Fibroblast of gingiva (primary cell): ENCODE measurements at regions not wholly inside any gene's neighbourhood (a gene's known extent, or its start where the extent isn't known, plus 50 kb on each side); places are given as distances from the start of the nearest gene placed in this dataset.
"Not testable (repeated sequence)": the region's sequence is repeated elsewhere in the genome, so short reads cannot be mapped to it uniquely, and the experiment has no call there.

Experiments
- DNase-seq: peaks from one replicate; pipeline ENCODE4 v3.0.0-alpha.2; 2011; ENCODE audit warnings: low read depth

DNA sequence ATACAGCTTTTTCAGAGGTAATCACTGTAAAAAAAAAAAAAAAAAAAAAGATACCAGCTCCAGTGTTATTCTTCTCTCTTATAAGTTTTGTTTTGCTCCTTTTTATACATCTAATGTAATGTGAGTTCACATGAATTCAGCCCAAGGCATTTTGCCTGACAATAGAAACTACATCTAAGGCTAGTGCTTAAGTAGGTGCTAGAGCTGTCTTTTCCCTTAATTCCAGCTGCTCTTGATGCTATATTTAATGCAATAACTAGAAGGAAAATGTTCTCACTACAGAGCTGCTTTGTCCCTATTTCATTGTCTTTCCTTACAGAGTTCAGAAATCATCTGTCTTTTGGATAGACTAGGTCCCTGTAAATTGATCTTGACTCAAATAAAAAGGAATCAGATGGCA is 150.1 kb downstream of the NAA11 start:
- no peak for DNase-seq

DNA sequence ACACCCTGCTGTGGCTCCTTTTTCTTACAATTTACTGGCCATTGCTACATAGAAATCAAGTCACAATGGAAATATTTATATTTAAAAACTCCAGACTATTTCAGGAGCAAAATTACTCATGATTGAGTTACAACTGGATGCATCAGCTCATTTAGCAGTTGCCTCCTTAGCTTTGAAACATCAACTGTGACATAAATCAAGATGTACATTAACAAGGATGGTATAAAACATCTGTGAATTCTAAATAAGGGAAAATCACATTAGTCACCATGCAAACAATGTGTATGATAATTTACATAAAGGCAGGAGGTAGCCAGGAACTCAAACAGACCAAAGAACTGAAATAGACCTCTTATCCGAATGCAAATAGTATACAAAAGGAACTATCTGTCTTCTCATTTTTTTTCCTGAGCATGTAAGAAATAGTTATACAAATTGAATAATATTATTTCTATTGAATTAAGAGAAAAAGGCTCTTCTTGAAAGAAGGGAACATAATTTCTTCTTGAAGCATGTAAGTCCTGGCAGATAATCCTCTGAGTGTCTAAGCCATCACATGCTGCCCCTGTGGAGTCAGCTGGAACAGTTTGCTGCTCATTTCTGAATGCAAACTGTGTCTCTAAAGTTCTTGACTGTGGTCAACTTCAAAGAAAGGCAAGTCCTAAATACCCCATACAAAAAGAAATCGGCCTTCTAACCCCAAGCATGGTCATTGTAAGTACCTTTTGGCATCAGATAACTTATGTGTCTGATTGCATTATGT is 151.2 kb downstream of the NAA11 start:
- DNase-seq = no peak

DNA sequence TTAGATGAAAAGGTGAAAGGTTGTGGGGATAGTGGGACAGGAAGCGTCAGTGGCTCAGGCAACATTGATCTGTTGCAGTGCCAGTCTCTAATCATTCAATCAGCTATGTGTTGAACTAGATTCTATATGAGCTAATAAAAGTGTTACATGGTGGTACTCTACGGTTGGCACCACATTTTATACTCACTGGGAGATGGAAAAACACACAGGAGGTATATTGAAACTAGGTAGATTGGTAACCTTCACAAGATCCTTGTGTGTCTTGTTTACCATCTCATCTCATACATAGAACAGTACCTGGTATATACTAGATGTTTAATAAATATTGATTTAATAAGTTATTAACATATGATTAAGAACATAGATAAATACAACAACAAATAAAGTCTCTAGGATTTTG is 152.7 kb downstream of the NAA11 start:
- DNase-seq = no peak

- DNase-seq = no peak
Observed at GRCh38 chr4:79170077-79170476, 155.8 kb downstream of the NAA11 start.

DNA sequence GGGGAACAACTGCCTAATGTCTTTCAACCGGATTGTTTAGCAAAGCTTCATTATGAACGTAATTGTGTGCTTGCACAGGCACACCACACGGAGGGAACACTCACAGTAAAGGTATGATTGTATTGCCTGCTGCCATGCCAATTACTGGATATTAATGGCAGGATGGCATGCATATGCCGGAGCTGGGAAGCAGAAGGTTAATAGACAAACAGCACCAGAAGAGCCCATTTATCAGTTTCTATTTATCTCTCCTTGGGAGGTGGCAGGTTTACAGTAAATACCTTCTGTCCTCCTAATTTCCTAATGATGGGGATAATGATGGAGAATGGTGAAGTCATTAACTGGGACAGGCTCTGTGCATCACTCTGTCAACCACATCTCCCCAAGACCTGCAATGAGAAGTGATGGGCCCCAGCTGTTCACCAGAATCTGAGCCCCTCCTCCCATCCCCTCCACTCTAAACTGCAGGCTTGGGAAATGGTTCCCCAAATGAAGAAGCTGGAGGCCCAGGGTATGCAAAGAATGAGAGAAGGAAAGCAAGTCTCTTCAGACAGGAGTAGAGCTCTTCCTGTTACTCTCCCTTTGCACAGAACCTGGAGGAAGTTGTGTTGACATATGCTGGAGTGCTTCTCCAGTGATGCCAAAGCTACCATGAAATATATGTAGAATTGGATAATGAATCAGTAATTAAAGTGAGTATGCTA is 160.8 kb downstream of the NAA11 start:
- DNase-seq = no peak

- DNase-seq = no peak
Observed at GRCh38 chr4:79163981-79164490, 161.8 kb downstream of the NAA11 start.

GRCh38 chr4:79160962-79161361 is 164.9 kb downstream of the NAA11 start:
- DNase-seq = no peak

- DNase-seq = not testable (repeated sequence)
Observed at GRCh38 chr4:79158705-79159104, 167.2 kb downstream of the NAA11 start.

DNA sequence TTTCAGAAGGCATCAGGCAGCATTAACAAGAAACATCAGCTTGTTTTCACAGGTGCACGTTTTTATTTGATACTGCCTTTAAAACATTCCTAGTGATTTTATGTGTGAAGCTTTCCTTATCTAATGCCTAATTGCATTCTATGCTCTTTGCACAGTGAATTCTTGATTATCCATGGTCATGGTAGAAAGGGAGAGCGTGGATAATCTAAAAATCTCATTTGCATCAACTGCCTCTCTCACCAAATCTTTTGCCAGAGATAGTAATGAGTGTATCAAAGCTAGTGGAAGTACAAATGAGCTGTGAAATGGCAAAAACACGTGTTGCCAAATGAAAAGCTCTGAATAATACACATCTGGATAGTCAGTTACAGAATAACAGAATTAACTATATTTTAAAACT is 170.5 kb downstream of the NAA11 start:
- DNase-seq = no peak

- DNase-seq = no peak
Observed at GRCh38 chr4:79150820-79151416, 174.9 kb downstream of the NAA11 start.

GRCh38 chr4:79148369-79148768 is 177.5 kb downstream of the NAA11 start:
- DNase-seq = no peak

- no peak for DNase-seq
Observed at GRCh38 chr4:79147251-79147650, 178.6 kb downstream of the NAA11 start.

DNA sequence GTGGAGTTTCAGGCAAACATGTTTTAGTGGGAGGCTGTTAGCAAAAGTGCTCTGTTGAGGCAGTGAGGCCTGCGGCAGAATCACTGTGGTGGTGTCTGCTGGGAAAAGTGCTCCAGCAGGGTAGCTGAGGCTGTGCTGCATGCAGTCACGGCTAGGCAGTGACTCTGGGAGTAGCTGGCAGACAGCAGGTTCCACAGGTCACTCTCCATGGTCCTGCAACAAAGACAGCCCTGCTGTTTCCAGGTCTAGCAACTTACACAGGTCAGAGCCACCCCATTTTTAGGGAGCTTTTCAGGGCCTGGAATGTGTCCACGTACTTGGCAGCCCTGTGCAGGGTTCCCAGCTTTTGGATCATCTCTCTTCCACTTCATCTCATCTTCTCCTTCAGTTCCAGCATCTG is 184.3 kb downstream of the NAA11 start:
- peak; percentile 5 for DNase-seq

- DNase-seq = no peak
Observed at GRCh38 chr4:79134767-79135166, 191.1 kb downstream of the NAA11 start.

DNA sequence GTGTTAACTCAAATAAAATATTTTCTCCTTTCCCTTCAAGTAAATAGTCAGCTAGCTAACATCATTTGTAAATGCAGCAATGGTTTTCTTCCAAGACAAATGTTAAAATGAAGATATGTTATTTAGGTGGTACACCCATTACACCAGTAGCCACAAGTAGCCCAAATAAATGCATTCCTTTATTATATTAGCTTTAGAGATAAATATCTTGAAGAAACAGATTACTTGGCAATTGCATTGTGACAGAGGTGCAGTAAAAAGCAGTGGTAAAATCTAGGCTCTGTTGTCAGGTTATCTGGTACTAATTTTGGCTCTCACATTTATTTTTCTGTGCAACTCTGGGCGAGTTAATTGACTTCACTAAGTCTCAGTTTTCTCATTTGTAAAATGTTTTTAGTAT is 193.0 kb downstream of the NAA11 start:
- no peak for DNase-seq

DNA sequence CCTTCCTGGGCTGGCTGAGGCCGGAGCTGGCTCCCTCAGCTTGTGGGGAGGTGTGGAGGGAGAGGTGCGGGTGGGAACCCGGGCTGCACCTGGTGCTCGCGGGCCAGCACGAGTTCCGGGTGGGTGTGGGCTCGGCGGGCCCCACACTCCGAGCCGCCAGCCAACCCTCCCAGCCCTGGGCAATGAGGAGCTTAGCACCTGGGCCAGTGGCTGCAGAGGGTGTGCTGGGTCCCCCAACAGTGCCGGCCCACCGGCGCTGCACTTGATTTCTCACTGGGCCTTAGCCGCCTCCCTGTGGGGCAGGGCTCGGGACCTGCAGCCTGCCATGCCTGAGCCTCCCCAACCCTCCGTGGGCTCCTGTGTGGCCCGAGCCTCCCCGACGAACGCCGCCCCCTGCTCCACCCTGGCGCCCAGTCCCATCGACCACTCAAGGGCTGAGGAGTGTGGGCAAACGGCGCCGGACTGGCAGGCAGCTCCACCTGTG is 182.7 kb upstream of the PAQR3 start:
- no peak for DNase-seq

DNA sequence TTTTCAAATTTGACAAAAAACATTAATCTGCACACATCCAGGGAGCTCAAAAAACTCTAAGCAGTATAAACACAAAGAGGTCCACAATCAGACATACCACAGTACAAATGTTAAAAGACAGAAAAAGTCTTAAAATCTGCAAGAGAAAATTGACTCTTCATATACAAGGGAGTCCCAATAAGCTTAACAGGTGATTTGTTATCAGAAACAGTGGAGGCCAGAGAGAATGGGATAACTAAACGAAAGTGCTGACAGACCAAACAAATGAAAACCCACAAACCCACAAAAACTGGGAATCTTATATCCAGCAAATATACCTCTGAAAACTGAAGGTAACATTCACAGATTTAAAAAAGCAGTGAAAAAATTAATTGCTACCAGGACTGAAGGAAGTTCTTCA is 182.0 kb upstream of the PAQR3 start:
- DNase-seq = no peak

GRCh38 chr4:79117051-79117450 is 177.8 kb upstream of the PAQR3 start:
- DNase-seq = not testable (repeated sequence)

DNA sequence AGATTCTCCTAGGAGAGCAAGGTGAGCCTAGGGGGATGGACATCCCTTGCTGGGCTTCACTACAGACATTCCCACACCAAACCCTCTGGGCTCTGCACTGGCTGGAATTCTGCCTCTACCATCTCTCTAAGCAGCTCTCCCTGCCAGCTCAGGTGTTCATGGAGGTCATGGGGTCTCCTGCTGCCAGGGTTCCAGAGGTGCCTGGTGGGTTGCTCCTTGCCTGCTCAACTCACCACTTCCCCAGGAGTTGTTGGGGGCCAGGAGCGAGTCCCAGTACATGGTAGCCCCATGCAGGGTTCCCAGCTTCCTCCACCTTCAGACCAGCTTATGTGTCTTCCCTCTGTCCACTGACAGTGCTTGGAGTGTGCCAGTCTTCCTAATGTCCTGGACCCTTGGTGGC is 167.8 kb upstream of the PAQR3 start:
- DNase-seq = no peak

GRCh38 chr4:79088946-79089691 is 149.9 kb upstream of the PAQR3 start:
- DNase-seq = no peak

DNA sequence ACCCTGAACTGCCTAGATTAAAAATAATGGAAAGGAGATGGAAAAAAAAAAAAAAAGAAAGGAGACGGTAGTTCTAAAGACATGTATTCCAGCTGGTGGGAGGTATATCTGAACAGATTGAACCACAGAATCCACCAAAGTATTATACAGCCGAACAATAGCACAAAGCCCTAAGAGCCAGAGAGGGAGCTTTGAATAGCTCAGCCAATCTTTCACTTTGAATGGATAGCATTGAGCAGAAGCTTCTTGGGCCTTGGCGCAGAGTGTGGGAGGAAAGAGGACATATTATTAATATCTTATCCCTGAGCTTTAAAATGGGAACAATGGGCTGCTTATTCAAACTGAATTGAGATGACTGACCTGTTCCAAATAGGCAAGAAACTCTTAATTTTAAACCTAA is 147.8 kb upstream of the PAQR3 start:
- no peak for DNase-seq

DNA sequence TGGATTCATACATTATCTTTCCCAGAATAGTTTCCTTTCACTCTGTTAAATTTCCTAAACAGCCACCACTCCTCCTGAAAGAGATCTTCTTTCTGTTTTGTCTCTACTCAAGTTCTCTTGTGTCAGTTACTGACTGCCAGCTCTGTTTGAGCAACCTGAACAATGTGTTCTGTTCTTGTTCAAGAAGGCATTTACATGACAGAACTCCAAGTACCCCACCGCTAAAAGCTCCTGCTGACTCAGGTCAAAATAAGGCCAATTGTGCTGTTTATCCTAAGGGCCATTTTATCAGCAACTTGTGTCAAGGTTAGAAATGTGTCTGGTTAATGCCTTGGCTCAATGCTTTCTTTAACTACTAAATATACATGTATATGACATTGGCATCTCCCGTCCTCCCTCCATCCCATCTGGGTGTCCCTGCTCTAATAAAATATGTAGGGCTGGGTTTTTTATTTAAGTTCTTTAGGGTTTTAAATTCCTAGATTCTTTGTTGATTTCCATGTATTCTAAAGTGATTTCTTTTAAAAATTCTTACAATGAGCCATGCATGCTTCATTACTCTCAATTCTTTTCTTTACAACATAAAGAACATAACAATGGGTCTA is 144.3 kb upstream of the PAQR3 start:
- peak; percentile 11 for DNase-seq
